Hepatocyte (in vitro differentiated cells): ENCODE measurements at regions not wholly inside any gene's neighbourhood (a gene's known extent, or its start where the extent isn't known, plus 50 kb on each side); places are given as distances from the start of the nearest gene placed in this dataset.

Source experiments
- EZH2 ChIP-seq: fragments of 200-600 bp; sonication (generic); IDR thresholded peaks from 2 replicates; pipeline ENCODE4 v1.6.1; 2016; ENCODE audit warnings: antibody characterized with exemption, mild to moderate bottlenecking, borderline replicate concordance
- TF ChIP-seq, protein P1 (sequence below): fragments of 200-600 bp; sonication (generic); IDR thresholded peaks from 2 replicates; pipeline ENCODE4 v1.5.1; 2016; ENCODE audit warnings: antibody characterized with exemption, mild to moderate bottlenecking; ENCODE audit not compliant: poor library complexity

DNA sequence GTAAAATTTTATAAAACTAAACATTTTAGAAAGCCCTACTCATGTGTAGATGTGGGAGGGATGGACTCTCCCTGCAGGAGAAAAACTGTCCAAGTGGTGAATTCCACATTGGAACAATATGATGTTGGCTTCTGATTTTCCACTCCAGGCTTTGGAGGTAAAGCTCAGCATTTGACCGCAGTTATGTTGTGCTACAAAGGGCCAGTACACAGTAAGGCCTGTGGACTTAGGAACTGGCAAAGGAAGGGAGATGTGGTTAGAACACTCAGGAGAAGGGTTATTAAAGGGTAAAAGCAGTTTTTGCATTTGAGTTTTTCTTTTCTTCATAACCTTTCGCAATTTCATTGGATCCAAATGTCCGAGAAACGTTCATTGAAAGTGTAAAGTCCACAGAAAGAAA, 150.3 kb upstream of the SASH1 start:
- TF ChIP-seq, protein P1, sequence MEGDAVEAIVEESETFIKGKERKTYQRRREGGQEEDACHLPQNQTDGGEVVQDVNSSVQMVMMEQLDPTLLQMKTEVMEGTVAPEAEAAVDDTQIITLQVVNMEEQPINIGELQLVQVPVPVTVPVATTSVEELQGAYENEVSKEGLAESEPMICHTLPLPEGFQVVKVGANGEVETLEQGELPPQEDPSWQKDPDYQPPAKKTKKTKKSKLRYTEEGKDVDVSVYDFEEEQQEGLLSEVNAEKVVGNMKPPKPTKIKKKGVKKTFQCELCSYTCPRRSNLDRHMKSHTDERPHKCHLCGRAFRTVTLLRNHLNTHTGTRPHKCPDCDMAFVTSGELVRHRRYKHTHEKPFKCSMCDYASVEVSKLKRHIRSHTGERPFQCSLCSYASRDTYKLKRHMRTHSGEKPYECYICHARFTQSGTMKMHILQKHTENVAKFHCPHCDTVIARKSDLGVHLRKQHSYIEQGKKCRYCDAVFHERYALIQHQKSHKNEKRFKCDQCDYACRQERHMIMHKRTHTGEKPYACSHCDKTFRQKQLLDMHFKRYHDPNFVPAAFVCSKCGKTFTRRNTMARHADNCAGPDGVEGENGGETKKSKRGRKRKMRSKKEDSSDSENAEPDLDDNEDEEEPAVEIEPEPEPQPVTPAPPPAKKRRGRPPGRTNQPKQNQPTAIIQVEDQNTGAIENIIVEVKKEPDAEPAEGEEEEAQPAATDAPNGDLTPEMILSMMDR, result no peak
- no peak for TF ChIP-seq EZH2
